Sigmoid colon (tissue), 6 donors: ENCODE measurements at regions not wholly inside any gene's neighbourhood (a gene's known extent, or its start where the extent isn't known, plus 50 kb on each side); places are given as distances from the start of the nearest gene placed in this dataset.

Source experiments
- DNase-seq: peaks from one replicate; pipeline ENCODE4 v3.0.0-alpha.2; 2019
- H3K27ac ChIP-seq, 4 donors: fragments of 200-600 bp; sonication (generic); one replicate each; pipeline ENCODE4 v1.5.1; 2016 to 2019; ENCODE audit warnings: mild to moderate bottlenecking in 1 of 4
- H3K27me3 ChIP-seq, 3 donors: fragments of 200-600 bp; sonication (generic); one replicate each; pipeline ENCODE4 v1.5.1; 2019; ENCODE audit warnings: mild to moderate bottlenecking in 1 of 3
- H3K36me3 ChIP-seq, 4 donors: fragments of 200-600 bp; sonication (generic); one replicate each; pipeline ENCODE4 v1.5.1; 2016 to 2019
- H3K4me1 ChIP-seq, 4 donors: fragments of 200-600 bp; sonication (generic); one replicate each; pipeline ENCODE4 v1.5.1; 2017 to 2019
- H3K4me3 ChIP-seq, 4 donors: fragments of 200-600 bp; sonication (generic); one replicate each; pipeline ENCODE4 v1.5.1; 2017 to 2019; ENCODE audit warnings: mild to moderate bottlenecking in 2 of 4, moderate library complexity in 1 of 4
- H3K9me3 ChIP-seq, 4 donors: fragments of 200-600 bp in 3 of 4; sonication (generic) in 3 of 4; one replicate each; pipeline versions ENCODE4 v1.5.1 to v1.6.1; 2013 to 2019
- CTCF ChIP-seq, 4 experiments: fragments of 450-650 bp in 3 of 4; fragments of 200-600 bp in 1 of 4; IDR thresholded peaks; one replicate each; pipeline ENCODE4 v1.5.1; 2016 to 2019; ENCODE audit warnings: antibody characterized with exemption in 4 of 4, mild to moderate bottlenecking in 3 of 4, moderate library complexity in 2 of 4
- EP300 ChIP-seq, 4 donors: sonication (generic); formaldehyde crosslinking; IDR thresholded peaks; one replicate each; pipeline ENCODE4 v1.6.1; 2017; ENCODE audit warnings: antibody characterized with exemption in 4 of 4
- POLR2A ChIP-seq, 2 donors: fragments of 450-650 bp; IDR thresholded peaks; one replicate each; pipeline ENCODE4 v1.6.1; 2016; ENCODE audit warnings: antibody characterized with exemption in 2 of 2, mild to moderate bottlenecking in 2 of 2, moderate library complexity in 2 of 2
- POLR2AphosphoS5 ChIP-seq, 4 donors: sonication (generic); formaldehyde crosslinking; IDR thresholded peaks; one replicate each; pipeline ENCODE4 v1.6.1; 2017; ENCODE audit warnings: antibody characterized with exemption in 4 of 4
- WGBS, 2 donors: extraction: QIAGEN DNeasy Blood & Tissue Kit; methylation state at CpG; one replicate each; pipeline ENCODE4 v1.1.7; 2013; 5-methylcytosine and 5-hydroxymethylcytosine counted together
- intact Hi-C: fragments of 100-400 bp; cut with DNase I; formaldehyde crosslinking; loops from one replicate; pipeline ENCODE4 v1.15.1; 2023
- donor health status: healthy with polysubstance abuse.
- donor health status: healthy.

- H3K36me3 ChIP-seq: no peaks in the 10 kb centered on the region
- 83 to 84% methylated on average over 5 of the region's 5 CpGs for WGBS, 2 donors
- TF ChIP-seq EP300 (IDR thresholded peaks at IDR 0.05) (no peak), POLR2AphosphoS5 (IDR thresholded peaks at IDR 0.05) (no peak), POLR2A (IDR thresholded peaks at IDR 0.05) (no peak), CTCF (IDR thresholded peaks at IDR 0.05) (no peak)
Observed at GRCh38 chr4:34271479-34272355, 1972.6 kb downstream of the ARAP2 start.

GRCh38 chr4:34279011-34279410 lies 1965.3 kb downstream of the ARAP2 start:
- intact Hi-C loops: no loop called here
- DNase-seq: no peak
- H3K27ac ChIP-seq: no peak overlapping the region
- no peaks in the 10 kb centered on the region for H3K4me1 ChIP-seq
- H3K27me3 ChIP-seq: no peaks in the 10 kb centered on the region
- H3K4me3 ChIP-seq: no peak overlapping the region
- TF ChIP-seq CTCF (IDR thresholded peaks at IDR 0.05): no peak
- no peak for TF ChIP-seq POLR2AphosphoS5 (IDR thresholded peaks at IDR 0.05)
- TF ChIP-seq EP300 (IDR thresholded peaks at IDR 0.05): no peak
- no peak for TF ChIP-seq POLR2A (IDR thresholded peaks at IDR 0.05)
- H3K36me3 ChIP-seq: no peaks in the 10 kb centered on the region
- no peaks in the 10 kb centered on the region for H3K9me3 ChIP-seq

More at GRCh38 chr4:34271479-34272355, 1972.6 kb downstream of the ARAP2 start:
- H3K4me3 ChIP-seq: no peak overlapping the region
- no peaks in the 10 kb centered on the region for H3K4me1 ChIP-seq
- H3K27me3 ChIP-seq: no peaks in the 10 kb centered on the region
- no peak for DNase-seq
- intact Hi-C loops: no loop called here
- H3K27ac ChIP-seq: no peak overlapping the region
- no peaks in the 10 kb centered on the region for H3K9me3 ChIP-seq

GRCh38 chr4:34280131-34280530 lies 1964.2 kb downstream of the ARAP2 start:
- H3K4me3 ChIP-seq: no peak overlapping the region
- H3K4me1 ChIP-seq: no peaks in the 10 kb centered on the region
- no peak for DNase-seq
- 50 to 63% methylated on average over 2 of the region's 2 CpGs for WGBS, 2 donors
- intact Hi-C loops: no loop called here
- H3K27ac ChIP-seq: no peak overlapping the region
- TF ChIP-seq EP300 (IDR thresholded peaks at IDR 0.05): no peak
- no peak for TF ChIP-seq POLR2A (IDR thresholded peaks at IDR 0.05)
- TF ChIP-seq CTCF (IDR thresholded peaks at IDR 0.05): no peak
- TF ChIP-seq POLR2AphosphoS5 (IDR thresholded peaks at IDR 0.05): no peak
- no peaks in the 10 kb centered on the region for H3K27me3 ChIP-seq
- no peaks in the 10 kb centered on the region for H3K9me3 ChIP-seq
- H3K36me3 ChIP-seq: no peaks in the 10 kb centered on the region

GRCh38 chr4:34281826-34282225 lies 1962.5 kb downstream of the ARAP2 start:
- WGBS, 2 donors: 67 to 77% methylated on average over 5 of the region's 5 CpGs
- no peak overlapping the region for H3K27ac ChIP-seq
- H3K27me3 ChIP-seq: no peaks in the 10 kb centered on the region
- no peaks in the 10 kb centered on the region for H3K36me3 ChIP-seq
- TF ChIP-seq POLR2A (IDR thresholded peaks at IDR 0.05): no peak
- TF ChIP-seq EP300 (IDR thresholded peaks at IDR 0.05): no peak
- no peak for TF ChIP-seq POLR2AphosphoS5 (IDR thresholded peaks at IDR 0.05)
- no peak for TF ChIP-seq CTCF (IDR thresholded peaks at IDR 0.05)
- H3K4me1 ChIP-seq: no peaks in the 10 kb centered on the region
- no peak overlapping the region for H3K4me3 ChIP-seq
- intact Hi-C loops: no loop called here
- H3K9me3 ChIP-seq: no peaks in the 10 kb centered on the region
- no peak for DNase-seq
